ENCODE measurements at regions not wholly inside any gene's neighbourhood (a gene's known extent, or its start where the extent isn't known, plus 50 kb on each side); places are given as distances from the start of the nearest gene placed in this dataset.

DNA sequence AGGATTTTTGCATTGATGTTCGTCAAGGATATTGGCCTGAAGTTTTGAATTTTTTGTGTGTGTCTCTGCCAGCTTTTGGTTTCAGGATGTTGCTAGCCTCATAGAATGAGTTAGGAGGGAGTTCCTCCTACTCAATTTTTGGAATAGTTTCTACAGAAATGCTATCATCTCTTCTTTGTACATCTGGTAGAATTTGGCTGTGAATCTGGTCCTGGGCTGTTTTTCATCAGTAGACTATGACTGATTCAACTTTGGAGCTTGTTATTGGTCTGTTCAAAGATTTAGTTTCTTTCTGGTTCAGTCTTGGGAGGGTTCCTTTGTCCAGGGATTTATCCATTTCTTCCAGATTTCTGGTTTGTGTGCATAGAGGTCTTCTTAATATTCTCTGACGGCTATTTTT, 166.7 kb downstream of the ST6GAL2 start:
- TF ChIP-seq EZH2 (IDR thresholded peaks at IDR 0.05; ENCODE audit: insufficient read depth, poor library complexity, severe bottlenecking) (no peak), EZH2phosphoT487 (IDR thresholded peaks at IDR 0.05; ENCODE audit: insufficient read depth, low read depth) (no peak)

All from GM23248 (cell line).